Adrenal gland (tissue), 9 donors: ENCODE measurements at regions not wholly inside any gene's neighbourhood (a gene's known extent, or its start where the extent isn't known, plus 50 kb on each side); places are given as distances from the start of the nearest gene placed in this dataset.

Source experiments
- DNase-seq, 7 donors: peaks; one replicate each; pipeline ENCODE4 v3.0.0-alpha.2; 2019 to 2020
- H3K27ac ChIP-seq, 5 donors: fragments of 200-600 bp; sonication (generic) in 4 of 5; 1 replicate in 3 of 5; 2 replicates in 2 of 5; pipeline versions ENCODE4 v1.5.1 to v1.8.0; 2016 to 2020; ENCODE audit warnings: mild to moderate bottlenecking in 1 of 5
- H3K27me3 ChIP-seq: fragments of 200-600 bp; 2 replicates; pipeline ENCODE4 v1.8.0; 2021
- H3K36me3 ChIP-seq, 2 donors: fragments of 200-600 bp; replicated peaks in 1 of 2; 1 replicate in 1 of 2; 2 replicates in 1 of 2; pipeline versions ENCODE4 v1.5.1 to v1.8.0; 2018 to 2022
- H3K4me1 ChIP-seq, 2 donors: fragments of 200-600 bp; replicated peaks in 1 of 2; 1 replicate in 1 of 2; 2 replicates in 1 of 2; pipeline versions ENCODE4 v1.5.1 to v1.8.0; 2018 to 2021
- H3K4me3 ChIP-seq, 4 donors: fragments of 200-600 bp; sonication (generic) in 3 of 4; one replicate each; pipeline ENCODE4 v1.5.1; 2016 to 2018
- H3K9me3 ChIP-seq, 3 donors: fragments of 200-600 bp; sonication (generic) in 1 of 3; replicated peaks in 1 of 3; 1 replicate in 2 of 3; 2 replicates in 1 of 3; pipeline versions ENCODE4 v1.5.1 to v1.8.0; 2016 to 2021
- POLR2A ChIP-seq, 2 donors: fragments of 450-650 bp; IDR thresholded peaks; one replicate each; pipeline ENCODE4 v1.6.1; 2017; ENCODE audit warnings: antibody characterized with exemption in 2 of 2, mild to moderate bottlenecking in 2 of 2, moderate library complexity in 1 of 2
- WGBS, 4 donors: extraction: QIAGEN DNeasy Blood & Tissue Kit in 2 of 4; methylation state at CpG; one replicate each; pipeline versions ENCODE4 v1.1.5 to v1.1.7; 2013 to 2017; 5-methylcytosine and 5-hydroxymethylcytosine counted together
- intact Hi-C, 2 donors: fragments of 100-400 bp; cut with DNase I; formaldehyde crosslinking; loops; one replicate each; pipeline versions ENCODE4 v1.14.1 to v1.15.0; 2022 to 2023
- TF ChIP-seq, protein P1 (sequence below), 6 experiments: fragments of 450-650 bp in 4 of 6; fragments of 200-600 bp in 2 of 6; sonication (generic) in 1 of 6; IDR thresholded peaks; 1 replicate in 5 of 6; 2 replicates in 1 of 6; pipeline versions ENCODE4 v1.5.1 to v1.8.0; 2016 to 2021; ENCODE audit warnings: antibody characterized with exemption in 6 of 6, mild to moderate bottlenecking in 2 of 6, moderate library complexity in 1 of 6
- donor health status: healthy with polysubstance abuse.
- donor health status: Bipolar disorder and iron deficiency.
- donor health status: DM: yes; HTN: yes; CAD: no.
- donor health status: DM: no; HTN: no; CAD: no.
- donor health status: DM: no; HTN: no; CAD: no.

DNA sequence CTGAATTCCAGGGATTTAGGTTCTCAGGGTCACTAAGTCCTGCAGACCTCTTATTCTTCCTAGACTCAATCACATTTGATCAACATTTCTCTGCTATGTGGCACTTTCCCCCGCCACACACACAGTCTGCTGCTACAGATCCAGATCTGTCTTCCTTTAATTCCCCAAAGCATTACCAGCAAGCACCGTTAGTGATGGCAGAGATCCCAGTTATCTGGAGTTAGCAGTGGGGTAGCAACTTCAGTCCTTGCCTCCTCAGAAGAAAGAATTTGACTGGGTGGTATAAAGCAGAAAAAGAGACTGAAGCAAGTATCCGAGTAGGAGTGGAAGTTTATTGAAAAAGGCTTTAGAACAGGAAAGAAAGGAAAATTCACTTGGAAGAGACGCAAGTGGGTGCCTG is 100.4 kb upstream of the ETV3 start:
- H3K36me3 ChIP-seq, result no peaks in the 10 kb centered on the region
- peaks cover 7% of the 10 kb centered on the region for H3K27me3 ChIP-seq
- TF ChIP-seq POLR2A (IDR thresholded peaks at IDR 0.05), result no peak
- TF ChIP-seq, protein P1, sequence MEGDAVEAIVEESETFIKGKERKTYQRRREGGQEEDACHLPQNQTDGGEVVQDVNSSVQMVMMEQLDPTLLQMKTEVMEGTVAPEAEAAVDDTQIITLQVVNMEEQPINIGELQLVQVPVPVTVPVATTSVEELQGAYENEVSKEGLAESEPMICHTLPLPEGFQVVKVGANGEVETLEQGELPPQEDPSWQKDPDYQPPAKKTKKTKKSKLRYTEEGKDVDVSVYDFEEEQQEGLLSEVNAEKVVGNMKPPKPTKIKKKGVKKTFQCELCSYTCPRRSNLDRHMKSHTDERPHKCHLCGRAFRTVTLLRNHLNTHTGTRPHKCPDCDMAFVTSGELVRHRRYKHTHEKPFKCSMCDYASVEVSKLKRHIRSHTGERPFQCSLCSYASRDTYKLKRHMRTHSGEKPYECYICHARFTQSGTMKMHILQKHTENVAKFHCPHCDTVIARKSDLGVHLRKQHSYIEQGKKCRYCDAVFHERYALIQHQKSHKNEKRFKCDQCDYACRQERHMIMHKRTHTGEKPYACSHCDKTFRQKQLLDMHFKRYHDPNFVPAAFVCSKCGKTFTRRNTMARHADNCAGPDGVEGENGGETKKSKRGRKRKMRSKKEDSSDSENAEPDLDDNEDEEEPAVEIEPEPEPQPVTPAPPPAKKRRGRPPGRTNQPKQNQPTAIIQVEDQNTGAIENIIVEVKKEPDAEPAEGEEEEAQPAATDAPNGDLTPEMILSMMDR (IDR thresholded peaks at IDR 0.05), result no peak
- intact Hi-C loops, result no loop called here
- H3K4me1 ChIP-seq, result no peaks in the 10 kb centered on the region
- H3K9me3 ChIP-seq, result no peaks in the 10 kb centered on the region
- 62 to 73% (median 67%) methylated on average over 4 of the region's 4 CpGs for WGBS, 4 donors
- no peak overlapping the region for H3K27ac ChIP-seq
- H3K4me3 ChIP-seq, result no peak overlapping the region
- DNase-seq, result no peak

GRCh38 chr1:157237981-157238380 is 99.8 kb upstream of the ETV3 start:
- Histone ChIP-seq H3K9me3 (no peaks in the 10 kb centered on the region), H3K36me3 (no peaks in the 10 kb centered on the region), H3K27me3 (peaks cover 7% of the 10 kb centered on the region), H3K4me1 (no peaks in the 10 kb centered on the region), H3K27ac (no peak overlapping the region), H3K4me3 (no peak overlapping the region)
- DNase-seq, result no peak
- intact Hi-C loops, result no loop called here
- WGBS, 4 donors, result 45 to 60% (median 54%) methylated on average over 3 of the region's 3 CpGs
- TF ChIP-seq, protein P1 (IDR thresholded peaks at IDR 0.05), result no peak
- TF ChIP-seq POLR2A (IDR thresholded peaks at IDR 0.05), result no peak

GRCh38 chr1:157237522-157237921 is 99.3 kb upstream of the ETV3 start:
- WGBS, 4 donors, result 58 to 80% (median 71%) methylated on average over 4 of the region's 4 CpGs
- no peak for DNase-seq
- intact Hi-C loops, result no loop called here

DNA sequence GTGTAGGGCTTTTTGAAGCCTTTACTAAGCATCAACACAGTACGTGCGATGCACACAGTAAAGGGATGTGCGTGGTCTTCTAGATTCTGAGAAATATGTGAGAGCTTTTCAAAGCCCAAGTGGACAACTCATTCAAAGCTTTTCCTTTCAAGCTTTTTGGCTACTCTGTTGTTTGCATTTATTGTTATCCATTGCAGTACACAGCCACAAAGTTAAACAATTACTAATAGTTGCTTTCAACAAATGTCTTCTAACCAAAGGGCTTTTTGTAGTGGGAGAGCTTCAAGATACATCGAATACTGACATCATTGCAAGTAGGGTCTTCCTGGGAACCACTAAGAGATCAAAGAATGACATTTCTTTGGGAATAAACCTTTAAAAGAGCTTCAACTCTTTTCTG is 97.9 kb upstream of the ETV3 start:
- intact Hi-C loops, result no loop called here
- Histone ChIP-seq H3K27me3 (peaks cover 7% of the 10 kb centered on the region), H3K4me3 (no peak overlapping the region), H3K9me3 (no peaks in the 10 kb centered on the region), H3K27ac (no peak overlapping the region), H3K4me1 (no peaks in the 10 kb centered on the region), H3K36me3 (no peaks in the 10 kb centered on the region)
- 86 to 91% (median 89%) methylated on average over 4 of the region's 4 CpGs for WGBS, 4 donors
- no peak for TF ChIP-seq POLR2A (IDR thresholded peaks at IDR 0.05)
- TF ChIP-seq, protein P1 (IDR thresholded peaks at IDR 0.05), result no peak
- DNase-seq, result no peak

More at GRCh38 chr1:157237522-157237921, 99.3 kb upstream of the ETV3 start:
- no peak overlapping the region for H3K27ac ChIP-seq
- peaks cover 7% of the 10 kb centered on the region for H3K27me3 ChIP-seq
- TF ChIP-seq, protein P1 (IDR thresholded peaks at IDR 0.05), result no peak
- TF ChIP-seq POLR2A (IDR thresholded peaks at IDR 0.05), result no peak
- no peaks in the 10 kb centered on the region for H3K36me3 ChIP-seq
- H3K4me1 ChIP-seq, result no peaks in the 10 kb centered on the region
- H3K4me3 ChIP-seq, result no peak overlapping the region
- H3K9me3 ChIP-seq, result no peaks in the 10 kb centered on the region
